H9 (cell line): ENCODE measurements at regions not wholly inside any gene's neighbourhood (a gene's known extent, or its start where the extent isn't known, plus 50 kb on each side); places are given as distances from the start of the nearest gene placed in this dataset.

Experiments
- DNase-seq: peaks from one replicate; pipeline ENCODE4 v3.0.0-alpha.2; 2017
- H2AFZ ChIP-seq: one replicate; pipeline ENCODE4 v1.6.1; 2013; ENCODE audit warnings: mild to moderate bottlenecking, low read length, control low read depth, moderate library complexity
- H2AK5ac ChIP-seq: 2 replicates; pipeline ENCODE4 v1.6.1; 2013; ENCODE audit warnings: low read length, control low read depth, mixed read lengths; ENCODE audit not compliant: insufficient read length
- H2BK120ac ChIP-seq: one replicate; pipeline ENCODE4 v1.6.1; 2013; ENCODE audit warnings: low read depth, mild to moderate bottlenecking, low read length, control low read depth, inconsistent platforms; ENCODE audit not compliant: poor library complexity, severe bottlenecking
- H2BK12ac ChIP-seq: 2 replicates; pipeline ENCODE4 v1.6.1; 2013; ENCODE audit warnings: low read length, control low read depth, mixed read lengths, low read depth; ENCODE audit not compliant: insufficient read length
- H2BK15ac ChIP-seq: 2 replicates; pipeline ENCODE4 v1.6.1; 2013; ENCODE audit warnings: low read depth, low read length, control low read depth
- H2BK20ac ChIP-seq: one replicate; pipeline ENCODE4 v1.6.1; 2013; ENCODE audit warnings: low read depth, mild to moderate bottlenecking, low read length, control low read depth, inconsistent platforms; ENCODE audit not compliant: poor library complexity, severe bottlenecking
- H2BK5ac ChIP-seq: 2 replicates; pipeline ENCODE4 v1.6.1; 2013; ENCODE audit warnings: low read length, control low read depth, mixed read lengths; ENCODE audit not compliant: insufficient read length
- H3K14ac ChIP-seq: 2 replicates; pipeline ENCODE4 v1.6.1; 2013; ENCODE audit warnings: low read length, control low read depth; ENCODE audit not compliant: insufficient read depth
- H3K18ac ChIP-seq: 2 replicates; pipeline ENCODE4 v1.6.1; 2013; ENCODE audit warnings: low read depth, mild to moderate bottlenecking, mixed read lengths, low read length, control low read depth; ENCODE audit not compliant: insufficient read length
- H3K23ac ChIP-seq: 2 replicates; pipeline ENCODE4 v1.6.1; 2013; ENCODE audit warnings: low read length, control low read depth, mixed read lengths, low read depth; ENCODE audit not compliant: insufficient read length
- H3K23me2 ChIP-seq: 2 replicates; pipeline ENCODE4 v1.6.1; 2013; ENCODE audit warnings: low read depth, mild to moderate bottlenecking, mixed read lengths, low read length, control low read depth; ENCODE audit not compliant: insufficient read length, poor library complexity, severe bottlenecking
- H3K27ac ChIP-seq: 2 replicates; pipeline ENCODE4 v1.5.1; 2013; ENCODE audit warnings: low read length, control low read depth, mixed read lengths, low read depth; ENCODE audit not compliant: insufficient read length
- H3K27me3 ChIP-seq: 2 replicates; pipeline ENCODE4 v1.6.1; 2013; ENCODE audit warnings: low read length, control low read depth, inconsistent platforms; ENCODE audit not compliant: insufficient read depth
- H3K4ac ChIP-seq: 2 replicates; pipeline ENCODE4 v1.6.1; 2013; ENCODE audit warnings: low read depth, mild to moderate bottlenecking, control low read depth, inconsistent platforms, low read length, moderate library complexity
- H3K4me1 ChIP-seq: 2 replicates; pipeline ENCODE4 v1.6.1; 2013; ENCODE audit warnings: low read length, control low read depth, inconsistent platforms; ENCODE audit not compliant: insufficient read depth
- H3K4me2 ChIP-seq: 2 replicates; pipeline ENCODE4 v1.6.1; 2013; ENCODE audit warnings: low read length, control low read depth, mixed read lengths; ENCODE audit not compliant: insufficient read length, insufficient read depth
- H3K56ac ChIP-seq: 2 replicates; pipeline ENCODE4 v1.6.1; 2013; ENCODE audit warnings: low read depth, mild to moderate bottlenecking, mixed read lengths, low read length, control low read depth; ENCODE audit not compliant: insufficient read length
- H3K79me1 ChIP-seq: 2 replicates; pipeline ENCODE4 v1.6.1; 2013; ENCODE audit warnings: low read depth, mild to moderate bottlenecking, moderate library complexity, low read length, control low read depth, inconsistent platforms; ENCODE audit not compliant: insufficient read depth, poor library complexity, severe bottlenecking
- H3K79me2 ChIP-seq: 2 replicates; pipeline ENCODE4 v1.6.1; 2013; ENCODE audit warnings: low read length, control low read depth, inconsistent platforms; ENCODE audit not compliant: insufficient read depth
- H3K9ac ChIP-seq: 2 replicates; pipeline ENCODE4 v1.6.1; 2013; ENCODE audit warnings: low read length, control low read depth, mixed read lengths; ENCODE audit not compliant: insufficient read length; ENCODE audit errors: extremely low read depth
- H3K9me3 ChIP-seq: one replicate; pipeline ENCODE4 v1.6.1; 2013; ENCODE audit warnings: low read depth, low read length, inconsistent platforms; ENCODE audit not compliant: control insufficient read depth
- H3T11ph ChIP-seq: one replicate; pipeline ENCODE4 v1.6.1; 2013; ENCODE audit warnings: mild to moderate bottlenecking, low read length, control low read depth, inconsistent platforms
- H4K20me1 ChIP-seq: one replicate; pipeline ENCODE4 v1.6.1; 2013; ENCODE audit not compliant: control insufficient read depth, insufficient read length, insufficient read depth
- H4K5ac ChIP-seq: 2 replicates; pipeline ENCODE4 v1.6.1; 2013; ENCODE audit warnings: low read depth, mild to moderate bottlenecking, mixed read lengths, low read length, control low read depth; ENCODE audit not compliant: insufficient read length
- H4K8ac ChIP-seq: replicated peaks from 2 replicates; pipeline ENCODE4 v1.6.1; 2013; ENCODE audit warnings: low read length, control low read depth, mixed read lengths, low read depth; ENCODE audit not compliant: insufficient read length
- H4K91ac ChIP-seq: 2 replicates; pipeline ENCODE4 v1.6.1; 2013; ENCODE audit warnings: low read depth, mild to moderate bottlenecking, moderate library complexity, mixed read lengths, low read length, control low read depth; ENCODE audit not compliant: insufficient read length
- H3K27ac Mint-ChIP-seq, 3 experiments: 2 replicates in 2 of 3; 3 replicates in 1 of 3; pipeline ENCODE4 v1.8.0; 2020 to 2021; ENCODE audit warnings: mixed read lengths in 3 of 3, mild to moderate bottlenecking in 1 of 3, moderate library complexity in 1 of 3
- H3K27me3 Mint-ChIP-seq: 2 replicates; pipeline ENCODE4 v1.8.0; 2021; ENCODE audit warnings: low read depth, mild to moderate bottlenecking, moderate library complexity, mixed read lengths
- H3K36me3 Mint-ChIP-seq, 3 experiments: 2 replicates in 2 of 3; 3 replicates in 1 of 3; pipeline ENCODE4 v1.8.0; 2020 to 2021; ENCODE audit warnings: low read depth in 3 of 3, mixed read lengths in 3 of 3; ENCODE audit not compliant: insufficient read depth in 1 of 3
- H3K4me1 Mint-ChIP-seq, 2 experiments: 2 replicates each; pipeline ENCODE4 v1.8.0; 2020; ENCODE audit warnings: mixed read lengths in 2 of 2
- H3K4me3 Mint-ChIP-seq, 2 experiments: 2 replicates in 1 of 2; 3 replicates in 1 of 2; pipeline ENCODE4 v1.8.0; 2020 to 2021; ENCODE audit warnings: mild to moderate bottlenecking in 2 of 2, mixed read lengths in 2 of 2, moderate library complexity in 1 of 2
- H3K9me3 Mint-ChIP-seq, 2 experiments: 2 replicates in 1 of 2; 3 replicates in 1 of 2; pipeline ENCODE4 v1.8.0; 2020; ENCODE audit warnings: mild to moderate bottlenecking in 2 of 2, mixed read lengths in 2 of 2, moderate library complexity in 1 of 2
- WGBS: extraction: QIAGEN DNeasy Blood & Tissue Kit; methylation state at CpG from one replicate; pipeline ENCODE4 v1.1.7; 2013; ENCODE audit warnings: missing lambda C conversion rate, low lambda C conversion rate, mixed read lengths; ENCODE audit not compliant: insufficient read length; ENCODE audit errors: extremely low coverage; 5-methylcytosine and 5-hydroxymethylcytosine counted together
- TF ChIP-seq, protein P1 (sequence below): fragments of 200-600 bp; sonication (generic); conservative IDR thresholded peaks from 3 replicates; pipeline ENCODE4 v1.8.0; 2021; ENCODE audit warnings: antibody characterized with exemption, mild to moderate bottlenecking

DNA sequence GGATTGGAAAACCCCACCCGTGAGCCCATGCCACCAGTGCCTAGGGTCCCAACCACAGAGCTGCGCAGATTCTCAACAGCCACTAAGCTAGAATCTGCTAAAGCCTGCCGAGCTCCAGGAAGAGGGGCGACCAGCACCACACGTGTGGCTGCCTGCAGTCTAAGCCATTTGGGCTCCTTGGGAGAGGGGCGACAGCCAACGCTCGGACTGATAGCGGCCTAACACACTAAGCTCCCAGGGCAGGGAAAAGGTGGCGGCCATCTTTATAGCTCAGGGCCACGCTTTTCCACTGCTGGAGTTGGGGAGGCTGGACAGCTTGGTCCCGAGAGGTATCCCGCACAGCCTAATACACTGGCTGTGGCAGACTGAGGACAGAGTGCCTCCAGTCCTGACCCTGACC, 631.8 kb downstream of the CETN3 start:
- Histone ChIP-seq H3K79me1 (no peaks in the 10 kb centered on the region), H3K4me2 (no peak overlapping the region), H4K20me1 (no peaks in the 10 kb centered on the region), H3K9me3 (no peaks in the 10 kb centered on the region), H4K91ac (no peak overlapping the region), H3K27ac (no peak overlapping the region), H4K8ac (no peak overlapping the region), H3K79me2 (no peaks in the 10 kb centered on the region), H2AK5ac (no peak overlapping the region), H3K27me3 (no peaks in the 10 kb centered on the region), H3K18ac (no peak overlapping the region), H3K14ac (no peak overlapping the region), H2BK15ac (no peak overlapping the region), H2BK12ac (no peak overlapping the region), H3K9ac (no peak overlapping the region), H3K4me1 (no peaks in the 10 kb centered on the region), H3T11ph (no peak overlapping the region), H3K56ac (no peak overlapping the region), H4K5ac (no peak overlapping the region), H3K23me2 (no peaks in the 10 kb centered on the region), H2BK20ac (no peak overlapping the region), H3K23ac (no peak overlapping the region), H2AFZ (no peak overlapping the region), H2BK5ac (no peak overlapping the region), H2BK120ac (no peak overlapping the region), H3K4ac (no peak overlapping the region)
- Mint-ChIP-seq H3K27me3 (no peaks in the 10 kb centered on the region), H3K4me3 (no peak overlapping the region), H3K9me3 (peaks cover 17 to 33% of the 10 kb centered on the region in 2 experiments), H3K4me1 (no peaks in the 10 kb centered on the region), H3K36me3 (peaks cover 16 to 43% (median 17%) of the 10 kb centered on the region in 3 experiments), H3K27ac (no peak overlapping the region)
- no CpG with 5 or more reads among the region's 13 CpGs for WGBS
- DNase-seq: no peak
- TF ChIP-seq, protein P1, sequence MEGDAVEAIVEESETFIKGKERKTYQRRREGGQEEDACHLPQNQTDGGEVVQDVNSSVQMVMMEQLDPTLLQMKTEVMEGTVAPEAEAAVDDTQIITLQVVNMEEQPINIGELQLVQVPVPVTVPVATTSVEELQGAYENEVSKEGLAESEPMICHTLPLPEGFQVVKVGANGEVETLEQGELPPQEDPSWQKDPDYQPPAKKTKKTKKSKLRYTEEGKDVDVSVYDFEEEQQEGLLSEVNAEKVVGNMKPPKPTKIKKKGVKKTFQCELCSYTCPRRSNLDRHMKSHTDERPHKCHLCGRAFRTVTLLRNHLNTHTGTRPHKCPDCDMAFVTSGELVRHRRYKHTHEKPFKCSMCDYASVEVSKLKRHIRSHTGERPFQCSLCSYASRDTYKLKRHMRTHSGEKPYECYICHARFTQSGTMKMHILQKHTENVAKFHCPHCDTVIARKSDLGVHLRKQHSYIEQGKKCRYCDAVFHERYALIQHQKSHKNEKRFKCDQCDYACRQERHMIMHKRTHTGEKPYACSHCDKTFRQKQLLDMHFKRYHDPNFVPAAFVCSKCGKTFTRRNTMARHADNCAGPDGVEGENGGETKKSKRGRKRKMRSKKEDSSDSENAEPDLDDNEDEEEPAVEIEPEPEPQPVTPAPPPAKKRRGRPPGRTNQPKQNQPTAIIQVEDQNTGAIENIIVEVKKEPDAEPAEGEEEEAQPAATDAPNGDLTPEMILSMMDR: no peak
